Neural crest cell (in vitro differentiated cells): ENCODE measurements at regions not wholly inside any gene's neighbourhood (a gene's known extent, or its start where the extent isn't known, plus 50 kb on each side); places are given as distances from the start of the nearest gene placed in this dataset.

Experiments
- DNase-seq: peaks from one replicate; pipeline ENCODE4 v3.0.0; 2021; ENCODE audit warnings: low read depth, mixed read lengths, low spot score
- H3K27ac Mint-ChIP-seq: one replicate; pipeline ENCODE4 v1.8.0; 2021; ENCODE audit warnings: mild to moderate bottlenecking, mixed read lengths; ENCODE audit not compliant: unreplicated experiment
- H3K27me3 Mint-ChIP-seq: 2 replicates; pipeline ENCODE4 v1.8.0; 2021; ENCODE audit warnings: low read depth, mild to moderate bottlenecking, mixed read lengths
- H3K36me3 Mint-ChIP-seq: 2 replicates; pipeline ENCODE4 v1.8.0; 2021; ENCODE audit warnings: low read depth, mild to moderate bottlenecking, mixed read lengths
- H3K4me1 Mint-ChIP-seq: 2 replicates; pipeline ENCODE4 v1.8.0; 2021; ENCODE audit warnings: mixed read lengths
- H3K4me3 Mint-ChIP-seq: one replicate; pipeline ENCODE4 v1.8.0; 2021; ENCODE audit warnings: mild to moderate bottlenecking, mixed read lengths
- H3K9me3 Mint-ChIP-seq: 2 replicates; pipeline ENCODE4 v1.8.0; 2021; ENCODE audit warnings: mixed read lengths
- TF ChIP-seq, protein P1 (sequence below): fragments of 200-600 bp; sonication (generic); conservative IDR thresholded peaks from 2 replicates; pipeline ENCODE4 v1.5.0; 2021; ENCODE audit warnings: antibody characterized with exemption, mild to moderate bottlenecking

DNA sequence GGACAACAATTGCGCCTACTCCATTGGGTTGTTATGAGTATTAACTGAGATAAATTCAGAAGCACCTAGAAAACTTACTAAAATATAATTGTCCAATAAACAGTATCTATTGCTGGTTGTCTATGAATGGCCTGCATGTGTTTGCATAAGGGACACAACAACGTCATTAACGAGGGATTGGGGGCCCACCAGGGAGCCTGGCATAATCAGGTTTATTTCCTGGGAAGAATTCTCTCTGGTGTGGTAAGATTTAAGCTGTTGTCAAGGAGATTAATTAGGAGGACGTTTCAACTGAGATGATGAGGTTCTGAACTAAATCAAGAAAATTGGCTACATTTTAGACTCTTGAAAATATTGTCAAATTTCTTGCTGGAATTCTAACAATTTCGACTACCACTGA, 176.1 kb upstream of the CDIN1 start:
- Mint-ChIP-seq H3K36me3 (no peaks in the 10 kb centered on the region), H3K4me3 (no peak overlapping the region), H3K27me3 (no peaks in the 10 kb centered on the region), H3K4me1 (peaks cover 29% of the 10 kb centered on the region), H3K9me3 (peaks cover 3% of the 10 kb centered on the region), H3K27ac (no peak overlapping the region)
- TF ChIP-seq, protein P1, sequence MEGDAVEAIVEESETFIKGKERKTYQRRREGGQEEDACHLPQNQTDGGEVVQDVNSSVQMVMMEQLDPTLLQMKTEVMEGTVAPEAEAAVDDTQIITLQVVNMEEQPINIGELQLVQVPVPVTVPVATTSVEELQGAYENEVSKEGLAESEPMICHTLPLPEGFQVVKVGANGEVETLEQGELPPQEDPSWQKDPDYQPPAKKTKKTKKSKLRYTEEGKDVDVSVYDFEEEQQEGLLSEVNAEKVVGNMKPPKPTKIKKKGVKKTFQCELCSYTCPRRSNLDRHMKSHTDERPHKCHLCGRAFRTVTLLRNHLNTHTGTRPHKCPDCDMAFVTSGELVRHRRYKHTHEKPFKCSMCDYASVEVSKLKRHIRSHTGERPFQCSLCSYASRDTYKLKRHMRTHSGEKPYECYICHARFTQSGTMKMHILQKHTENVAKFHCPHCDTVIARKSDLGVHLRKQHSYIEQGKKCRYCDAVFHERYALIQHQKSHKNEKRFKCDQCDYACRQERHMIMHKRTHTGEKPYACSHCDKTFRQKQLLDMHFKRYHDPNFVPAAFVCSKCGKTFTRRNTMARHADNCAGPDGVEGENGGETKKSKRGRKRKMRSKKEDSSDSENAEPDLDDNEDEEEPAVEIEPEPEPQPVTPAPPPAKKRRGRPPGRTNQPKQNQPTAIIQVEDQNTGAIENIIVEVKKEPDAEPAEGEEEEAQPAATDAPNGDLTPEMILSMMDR: no peak
- DNase-seq: no peak

DNA sequence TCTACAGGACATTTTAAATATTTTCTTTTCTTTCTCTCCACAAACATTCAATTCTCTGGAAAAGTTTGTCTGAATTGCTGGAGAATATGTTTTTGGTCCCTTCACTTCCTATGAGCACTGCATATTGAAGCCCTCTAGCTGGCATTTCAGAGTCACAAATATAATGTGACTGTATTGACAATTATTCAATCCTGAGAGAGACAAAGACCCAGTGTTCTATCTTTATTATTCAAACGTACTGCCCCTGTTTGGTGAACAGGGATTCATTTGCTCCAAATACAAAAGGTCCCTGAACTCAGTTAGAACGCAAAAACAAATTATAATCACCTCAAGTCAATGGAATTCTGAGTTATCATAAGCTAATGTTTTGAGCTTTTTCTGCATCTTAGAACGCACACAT, 173.1 kb upstream of the CDIN1 start:
- no peak overlapping the region for H3K4me3 Mint-ChIP-seq
- no peaks in the 10 kb centered on the region for H3K9me3 Mint-ChIP-seq
- H3K4me1 Mint-ChIP-seq: peaks cover 29% of the 10 kb centered on the region
- no peak for DNase-seq
- H3K27me3 Mint-ChIP-seq: no peaks in the 10 kb centered on the region
- H3K27ac Mint-ChIP-seq: no peak overlapping the region
- no peaks in the 10 kb centered on the region for H3K36me3 Mint-ChIP-seq
- TF ChIP-seq, protein P1: no peak

DNA sequence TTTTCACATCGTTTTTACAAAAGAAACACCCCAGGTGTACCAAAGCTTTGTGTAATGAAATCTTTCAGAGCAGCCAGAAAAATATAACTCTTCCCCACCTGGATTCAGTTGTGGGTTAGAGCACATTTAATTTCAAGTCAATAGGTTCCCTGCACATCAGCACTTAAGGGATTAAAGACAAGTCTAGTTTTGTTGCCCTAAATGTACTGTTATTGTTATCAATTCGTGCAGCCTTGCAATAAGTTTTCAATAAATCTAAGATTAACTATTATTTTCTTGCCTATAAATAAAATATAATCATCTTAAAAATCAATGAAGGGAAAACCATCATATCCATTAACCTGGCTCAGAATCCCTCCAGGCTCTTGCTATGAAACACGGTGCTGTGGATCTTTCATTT, 172.5 kb upstream of the CDIN1 start:
- peaks cover 29% of the 10 kb centered on the region for H3K4me1 Mint-ChIP-seq
- no peaks in the 10 kb centered on the region for H3K27me3 Mint-ChIP-seq
- TF ChIP-seq, protein P1: no peak
- DNase-seq: no peak
- no peaks in the 10 kb centered on the region for H3K36me3 Mint-ChIP-seq
- no peak overlapping the region for H3K27ac Mint-ChIP-seq
- H3K4me3 Mint-ChIP-seq: no peak overlapping the region
- no peaks in the 10 kb centered on the region for H3K9me3 Mint-ChIP-seq

DNA sequence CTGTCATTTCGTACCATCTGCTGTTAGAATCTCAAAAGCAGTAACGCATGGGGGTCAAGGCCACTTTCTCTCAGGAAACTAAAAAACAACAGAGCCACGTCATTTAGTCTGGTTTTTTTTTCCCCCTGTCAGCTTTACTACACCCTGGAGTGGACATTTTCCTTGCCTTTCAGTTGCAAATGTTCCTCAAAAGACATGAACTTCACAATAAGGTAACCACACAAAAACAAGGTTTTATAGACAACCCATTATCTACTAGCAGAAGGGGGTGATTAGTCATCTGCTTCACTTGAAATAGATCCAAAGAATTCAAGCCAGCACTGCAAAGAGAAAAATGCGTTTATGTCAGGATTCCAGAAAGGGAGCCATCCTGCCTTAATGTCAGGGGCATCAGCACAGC, 171.8 kb upstream of the CDIN1 start:
- TF ChIP-seq, protein P1: no peak
- Mint-ChIP-seq H3K36me3 (no peaks in the 10 kb centered on the region), H3K27me3 (no peaks in the 10 kb centered on the region), H3K9me3 (no peaks in the 10 kb centered on the region), H3K4me1 (peaks cover 29% of the 10 kb centered on the region), H3K27ac (no peak overlapping the region), H3K4me3 (no peak overlapping the region)
- no peak for DNase-seq

DNA sequence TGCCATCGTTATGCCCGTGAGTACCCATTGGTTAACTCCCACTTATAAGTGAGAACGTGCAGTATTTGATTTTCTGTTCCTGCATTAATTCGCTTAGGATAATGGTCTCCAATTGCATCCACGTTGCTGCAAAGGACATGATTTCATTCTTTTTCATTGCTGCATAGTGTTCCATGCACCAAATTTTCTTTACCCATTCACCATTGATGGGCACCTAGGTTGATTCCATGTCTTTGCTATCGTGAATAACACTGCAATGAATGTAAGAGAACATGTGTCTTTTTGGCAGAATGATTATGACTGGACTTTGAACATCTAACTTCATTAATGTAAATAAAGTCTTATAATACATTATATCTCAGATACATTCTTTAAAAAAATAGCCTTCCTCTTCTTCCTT, 169.6 kb upstream of the CDIN1 start:
- H3K9me3 Mint-ChIP-seq: peaks cover 3% of the 10 kb centered on the region
- H3K4me1 Mint-ChIP-seq: peaks cover 23% of the 10 kb centered on the region
- no peak overlapping the region for H3K27ac Mint-ChIP-seq
- TF ChIP-seq, protein P1: no peak
- H3K36me3 Mint-ChIP-seq: peaks cover 3% of the 10 kb centered on the region
- H3K27me3 Mint-ChIP-seq: no peaks in the 10 kb centered on the region
- no peak for DNase-seq
- H3K4me3 Mint-ChIP-seq: no peak overlapping the region

DNA sequence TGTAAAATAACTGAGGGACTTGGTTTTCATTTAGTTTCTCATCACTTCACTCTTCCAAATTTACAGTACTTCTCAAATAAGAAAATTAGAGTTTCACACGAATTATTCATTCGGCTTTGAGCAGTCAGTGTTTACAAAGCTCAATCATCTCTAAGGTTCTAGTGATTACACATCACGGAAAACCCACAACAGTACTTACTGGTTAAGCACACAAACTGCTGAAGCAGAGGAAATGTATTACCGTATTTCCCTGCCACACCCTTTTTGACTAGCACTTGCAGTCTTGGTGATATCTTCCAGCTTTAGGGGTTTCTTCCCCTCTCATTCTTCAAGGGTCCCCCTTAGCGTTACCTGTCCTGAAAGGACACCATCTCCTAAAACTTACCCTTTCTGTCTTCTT, 164.8 kb upstream of the CDIN1 start:
- Mint-ChIP-seq H3K36me3 (peaks cover 3% of the 10 kb centered on the region), H3K4me3 (no peak overlapping the region), H3K9me3 (peaks cover 5% of the 10 kb centered on the region), H3K4me1 (no peaks in the 10 kb centered on the region), H3K27ac (no peak overlapping the region), H3K27me3 (no peaks in the 10 kb centered on the region)
- TF ChIP-seq, protein P1: no peak
- no peak for DNase-seq
